ENCODE measurements at regions not wholly inside any gene's neighbourhood (a gene's known extent, or its start where the extent isn't known, plus 50 kb on each side); places are given as distances from the start of the nearest gene placed in this dataset.

DNA sequence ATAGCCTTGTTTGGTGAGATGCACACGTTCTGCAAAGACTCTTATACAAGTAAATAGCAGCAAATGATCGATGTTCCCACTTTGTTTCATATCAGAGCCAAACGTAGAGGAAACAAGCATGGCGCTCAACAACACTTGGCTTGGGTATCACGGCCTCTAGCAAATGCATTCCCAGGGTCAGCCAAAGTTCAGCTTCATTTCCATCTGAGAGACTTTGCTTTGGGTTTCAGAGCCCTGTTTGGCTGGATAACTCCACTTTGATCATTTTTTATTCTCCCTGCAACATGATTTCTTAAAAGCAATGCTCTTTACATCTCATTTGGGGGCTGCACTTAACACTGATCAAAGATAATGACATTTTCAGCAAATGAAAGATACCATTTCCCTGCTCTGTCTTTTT is 199.2 kb upstream of the FAM9B start:
- TF ChIP-seq, protein P1, sequence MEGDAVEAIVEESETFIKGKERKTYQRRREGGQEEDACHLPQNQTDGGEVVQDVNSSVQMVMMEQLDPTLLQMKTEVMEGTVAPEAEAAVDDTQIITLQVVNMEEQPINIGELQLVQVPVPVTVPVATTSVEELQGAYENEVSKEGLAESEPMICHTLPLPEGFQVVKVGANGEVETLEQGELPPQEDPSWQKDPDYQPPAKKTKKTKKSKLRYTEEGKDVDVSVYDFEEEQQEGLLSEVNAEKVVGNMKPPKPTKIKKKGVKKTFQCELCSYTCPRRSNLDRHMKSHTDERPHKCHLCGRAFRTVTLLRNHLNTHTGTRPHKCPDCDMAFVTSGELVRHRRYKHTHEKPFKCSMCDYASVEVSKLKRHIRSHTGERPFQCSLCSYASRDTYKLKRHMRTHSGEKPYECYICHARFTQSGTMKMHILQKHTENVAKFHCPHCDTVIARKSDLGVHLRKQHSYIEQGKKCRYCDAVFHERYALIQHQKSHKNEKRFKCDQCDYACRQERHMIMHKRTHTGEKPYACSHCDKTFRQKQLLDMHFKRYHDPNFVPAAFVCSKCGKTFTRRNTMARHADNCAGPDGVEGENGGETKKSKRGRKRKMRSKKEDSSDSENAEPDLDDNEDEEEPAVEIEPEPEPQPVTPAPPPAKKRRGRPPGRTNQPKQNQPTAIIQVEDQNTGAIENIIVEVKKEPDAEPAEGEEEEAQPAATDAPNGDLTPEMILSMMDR (IDR thresholded peaks at IDR 0.05): no peak
- TF ChIP-seq EP300 (IDR thresholded peaks at IDR 0.05) (no peak), POLR2A (IDR thresholded peaks at IDR 0.05) (no peak)
